GM19455 (cell line): ENCODE measurements at regions not wholly inside any gene's neighbourhood (a gene's known extent, or its start where the extent isn't known, plus 50 kb on each side); places are given as distances from the start of the nearest gene placed in this dataset.

Experiments
- ATAC-seq: cut with Tn5 transposase; IDR thresholded peaks from one replicate; pipeline ENCODE4 v1.9.1; 2021; ENCODE audit not compliant: unreplicated experiment

GRCh38 chr18:73805991-73806390, 341.6 kb downstream of the FBXO15 start:
- no peak for ATAC-seq

GRCh38 chr18:73797419-73797818, 350.2 kb downstream of the FBXO15 start:
- no peak for ATAC-seq

DNA sequence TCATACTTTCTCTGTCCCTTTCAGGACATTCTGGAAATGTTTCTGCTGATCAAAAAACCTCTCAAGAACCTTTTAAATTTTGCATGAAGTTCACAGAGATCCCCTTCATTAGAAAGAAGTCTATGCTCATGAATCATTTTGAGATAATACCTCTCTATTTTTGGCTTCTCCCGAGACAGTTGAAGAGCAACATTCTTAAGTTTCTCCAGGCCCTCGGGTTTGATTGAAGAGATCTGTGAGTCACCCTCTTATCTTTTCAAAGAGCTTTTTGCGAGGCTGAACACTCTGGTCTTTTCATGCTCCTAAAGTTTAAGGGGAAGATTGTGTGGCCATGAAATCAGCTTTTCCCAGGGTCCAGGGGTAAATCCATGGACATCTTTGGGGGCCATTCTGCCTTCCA, 354.2 kb downstream of the FBXO15 start:
- ATAC-seq = no peak

- ATAC-seq = no peak
Measured at GRCh38 chr18:73791081-73791480, 356.6 kb downstream of the FBXO15 start.

GRCh38 chr18:73790587-73790986, 357.0 kb downstream of the FBXO15 start:
- no peak for ATAC-seq

DNA sequence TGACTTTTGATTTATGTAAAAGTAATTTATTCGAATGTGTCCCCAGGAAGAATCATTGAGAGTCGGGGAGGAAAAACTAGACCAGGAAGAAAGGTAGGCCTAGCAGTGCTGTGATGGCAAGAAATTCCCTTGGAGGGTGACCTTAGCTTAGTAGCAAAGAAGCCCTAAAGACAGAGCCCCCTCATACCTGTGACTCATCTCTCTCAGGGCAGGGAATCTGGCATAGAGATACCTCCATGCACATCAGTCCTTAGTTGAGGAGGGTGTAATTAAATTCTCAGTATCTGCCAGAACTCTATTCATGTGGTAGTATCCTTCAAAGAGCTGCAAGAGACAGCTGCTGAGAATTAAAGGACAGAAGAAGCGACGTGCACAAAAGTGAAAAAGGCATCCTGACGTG, 360.3 kb downstream of the FBXO15 start:
- no peak for ATAC-seq

- ATAC-seq = no peak
Measured at GRCh38 chr18:73785300-73785699, 362.3 kb downstream of the FBXO15 start.

DNA sequence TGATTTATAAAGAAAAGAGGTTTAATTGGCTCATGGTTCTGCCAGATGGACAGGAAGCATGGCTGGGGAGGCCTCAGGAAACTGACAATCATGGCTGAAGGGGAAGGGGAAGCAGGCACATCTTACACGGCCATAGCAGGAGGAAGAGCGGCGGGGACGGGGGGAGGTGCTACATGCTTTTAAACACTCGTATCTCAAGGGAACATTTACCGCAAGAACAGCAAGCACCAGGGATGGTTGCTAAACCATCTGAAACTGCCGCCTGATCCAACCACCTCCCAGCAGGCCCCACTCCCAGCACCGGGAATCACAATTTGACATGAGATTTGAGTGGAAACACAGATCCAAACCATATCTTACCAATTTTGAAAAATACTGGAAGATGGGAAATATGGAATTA, 362.8 kb downstream of the FBXO15 start:
- ATAC-seq = no peak

DNA sequence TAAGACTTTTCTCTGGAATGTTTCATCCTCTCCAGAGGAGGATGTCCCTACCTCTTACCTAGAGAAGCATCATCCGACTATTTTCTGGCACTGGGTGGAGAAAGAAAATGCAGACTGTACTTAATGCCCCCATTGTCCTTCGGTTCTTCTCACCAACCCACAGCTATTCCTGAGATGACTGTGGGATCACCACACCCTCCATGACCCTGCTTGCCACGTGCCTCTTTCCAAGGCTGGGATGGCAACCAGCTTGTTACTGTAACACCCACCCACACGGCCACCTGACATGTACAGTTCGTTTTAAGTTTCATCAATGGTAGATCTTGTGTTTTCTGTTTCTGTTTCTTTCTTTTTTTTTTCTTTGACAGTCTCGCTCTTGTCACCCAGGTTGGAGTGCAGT, 365.2 kb downstream of the FBXO15 start:
- ATAC-seq = no peak

DNA sequence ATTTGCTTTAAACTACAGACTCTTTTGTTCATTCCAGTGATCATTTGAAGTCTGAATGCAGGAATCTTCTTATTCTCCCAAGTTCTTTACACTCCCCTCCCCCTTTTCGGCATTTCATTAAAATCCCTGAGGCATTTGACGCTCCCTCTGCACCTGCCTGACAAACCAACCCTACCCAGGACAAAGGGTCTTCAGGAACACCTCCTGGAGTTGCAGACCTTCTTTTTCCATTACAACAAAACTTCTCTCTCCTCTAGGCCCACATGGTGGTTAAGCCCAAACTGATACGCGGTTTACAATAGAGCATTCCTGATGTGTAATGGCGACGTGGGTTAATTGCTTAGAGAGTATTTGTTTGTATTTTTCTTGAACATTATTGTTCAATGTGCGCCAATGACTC, 367.4 kb downstream of the FBXO15 start:
- ATAC-seq = no peak

DNA sequence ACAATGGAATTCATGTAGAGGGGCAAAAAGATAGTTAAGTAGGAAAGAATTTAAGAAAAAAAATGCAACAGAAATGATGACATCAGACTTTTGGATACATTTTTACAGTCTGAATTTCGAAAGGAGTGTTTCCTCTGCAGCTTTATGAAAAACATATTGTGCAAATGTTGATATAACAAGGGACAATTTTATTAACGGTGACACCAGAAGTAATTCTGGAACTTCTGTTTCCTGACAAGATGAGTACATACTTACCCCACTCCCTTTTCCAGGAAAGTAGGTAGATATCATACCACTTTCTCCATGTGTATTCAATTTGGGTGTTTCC, 369.6 kb downstream of the FBXO15 start:
- ATAC-seq = no peak

- ATAC-seq = no peak
Measured at GRCh38 chr18:73777356-73778031, 370.1 kb downstream of the FBXO15 start.

- ATAC-seq = no peak
Measured at GRCh38 chr18:73774811-73775509, 372.7 kb downstream of the FBXO15 start.

DNA sequence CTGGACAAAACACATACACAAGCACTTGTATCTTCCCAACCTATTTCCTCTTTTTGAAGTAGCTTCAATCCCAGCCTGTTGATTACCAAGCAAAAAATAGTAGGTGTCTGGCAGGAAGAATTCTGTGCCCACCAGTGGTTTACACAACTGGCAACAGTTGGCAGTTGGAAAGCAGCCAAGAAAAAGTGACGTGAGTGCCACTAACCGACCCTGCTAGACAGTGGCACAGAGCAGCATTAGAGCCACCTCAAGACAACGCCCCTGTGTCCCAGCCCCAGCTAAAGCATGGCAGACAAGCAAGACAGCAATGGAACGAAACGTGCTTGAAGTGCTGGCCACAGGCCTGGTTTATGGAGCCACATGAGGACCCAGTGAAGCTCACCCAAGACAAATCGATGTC, 379.6 kb downstream of the FBXO15 start:
- no peak for ATAC-seq

- no peak for ATAC-seq
Measured at GRCh38 chr18:73766910-73767515, 380.6 kb downstream of the FBXO15 start.

DNA sequence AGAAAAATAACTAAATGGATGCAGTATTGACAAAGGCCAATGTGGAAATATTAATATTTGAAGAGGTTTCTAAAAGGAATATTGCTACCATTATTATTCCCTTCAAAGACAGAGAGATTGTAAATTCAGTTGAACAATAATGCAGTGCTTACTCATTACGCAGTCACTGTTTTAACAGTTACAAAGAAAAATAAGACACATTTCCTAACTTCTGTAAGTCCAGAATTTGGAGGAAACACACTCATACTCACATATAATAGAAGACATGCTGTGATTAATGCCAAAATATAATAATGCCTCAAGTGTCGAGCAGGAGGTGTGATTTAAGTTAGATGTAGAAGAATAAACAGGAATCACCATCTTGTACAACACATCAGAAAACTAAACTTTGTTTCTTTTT, 389.2 kb downstream of the FBXO15 start:
- ATAC-seq = no peak

- no peak for ATAC-seq
Measured at GRCh38 chr18:73756256-73757091, 391.2 kb downstream of the FBXO15 start.

DNA sequence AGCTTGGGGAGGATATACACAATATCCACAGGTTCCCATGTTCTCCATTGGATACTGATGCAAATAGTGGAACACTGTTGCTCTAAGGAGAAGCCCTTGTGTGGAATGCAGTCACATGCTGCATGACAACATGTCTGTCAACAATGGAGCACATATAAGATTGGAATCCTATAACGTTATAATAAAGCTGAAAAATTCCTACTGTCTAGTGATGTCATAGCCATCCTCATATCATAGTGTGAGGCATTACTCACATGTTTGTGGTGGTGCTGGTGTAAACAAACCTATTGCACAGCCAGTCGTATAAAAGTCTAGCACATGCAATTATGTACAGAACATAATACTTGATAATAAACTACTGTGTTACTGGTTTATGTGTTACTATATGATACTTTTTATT, 394.7 kb downstream of the FBXO15 start:
- ATAC-seq = no peak

DNA sequence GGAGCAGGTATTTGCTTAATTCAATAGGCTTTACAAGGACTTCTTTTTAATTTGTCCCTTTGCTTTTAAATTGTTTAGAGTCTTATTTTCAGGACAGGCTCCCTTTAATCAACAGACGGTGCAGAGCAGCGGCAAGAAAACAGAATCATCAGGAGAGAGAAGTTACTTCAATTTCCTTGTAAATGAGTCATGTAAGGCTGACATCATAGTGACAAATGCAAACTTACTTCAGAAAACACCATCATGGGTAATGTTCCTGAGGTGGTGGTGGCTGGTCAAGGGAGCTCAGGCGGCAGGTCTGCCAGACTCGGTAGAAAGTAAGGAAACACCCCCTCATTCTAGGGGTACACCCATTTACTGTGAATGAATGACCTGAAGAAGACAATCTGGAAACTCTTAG, 395.1 kb downstream of the FBXO15 start:
- no peak for ATAC-seq

- no peak for ATAC-seq
Measured at GRCh38 chr18:73750052-73750451, 397.6 kb downstream of the FBXO15 start.

DNA sequence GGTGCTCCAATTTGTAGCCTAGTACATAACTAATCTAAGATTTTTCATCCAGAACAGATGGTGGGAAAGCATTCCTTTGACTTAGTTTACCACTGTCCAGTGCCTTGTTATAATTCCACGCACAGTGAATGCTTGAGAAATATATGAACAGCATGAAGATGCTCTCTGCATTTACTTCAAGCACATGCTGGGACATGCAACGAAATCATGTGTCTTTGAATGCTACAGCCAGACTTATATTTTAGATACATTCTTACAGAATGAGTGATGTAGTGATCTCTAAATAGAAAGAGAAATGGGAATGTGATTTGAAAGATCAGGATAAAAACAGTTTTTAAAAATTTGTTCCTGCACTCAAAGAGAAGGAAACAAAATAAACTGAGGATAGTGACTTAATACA, 398.3 kb downstream of the FBXO15 start:
- ATAC-seq = no peak

- no peak for ATAC-seq
Measured at GRCh38 chr18:73748731-73749130, 398.9 kb downstream of the FBXO15 start.
